Naive thymus-derived CD8-positive, alpha-beta T cell (primary cell): ENCODE measurements at regions not wholly inside any gene's neighbourhood (a gene's known extent, or its start where the extent isn't known, plus 50 kb on each side); places are given as distances from the start of the nearest gene placed in this dataset.
"Not testable (repeated sequence)": the region's sequence is repeated elsewhere in the genome, so short reads cannot be mapped to it uniquely, and the experiment has no call there.

Source experiments
- ATAC-seq, 2 donors: fragments of 150-1000 bp; cut with Tn5 transposase in 1 of 2; sonication (Bioruptor Pico), chemical (Tn5 transposase) in 1 of 2; 1 replicate in 1 of 2; 2 replicates in 1 of 2; pipeline ENCODE4 v1.10.0; 2021; ENCODE audit warnings: mild to moderate bottlenecking in 2 of 2, moderate library complexity in 2 of 2
- POLR2A ChIA-PET: fragments of 350-600 bp; sonication (Branson Sonifier 250); formaldehyde crosslinking; loops from one replicate; lab custom pipeline; 2021; ENCODE audit warnings: antibody characterized with exemption; lab: Charles Lee
- DNase-seq, 10 donors: peaks; one replicate each; pipeline versions ENCODE4 v3.0.0 to v3.0.0-alpha.2; 2020 to 2022
- H3K27ac Mint-ChIP-seq, 10 donors: one replicate each; pipeline ENCODE4 v1.8.0; 2020 to 2022; ENCODE audit warnings: mild to moderate bottlenecking in 10 of 10, mixed read lengths in 10 of 10, moderate library complexity in 4 of 10, inconsistent platforms in 1 of 10
- H3K27me3 Mint-ChIP-seq, 5 donors: one replicate each; pipeline ENCODE4 v1.8.0; 2021 to 2022; ENCODE audit warnings: mixed read lengths in 5 of 5
- H3K36me3 Mint-ChIP-seq, 3 donors: one replicate each; pipeline ENCODE4 v1.8.0; 2020 to 2022; ENCODE audit warnings: mixed read lengths in 3 of 3, mild to moderate bottlenecking in 2 of 3, inconsistent platforms in 1 of 3
- H3K4me1 Mint-ChIP-seq, 4 donors: one replicate each; pipeline ENCODE4 v1.8.0; 2021 to 2022; ENCODE audit warnings: mixed read lengths in 4 of 4
- H3K4me3 Mint-ChIP-seq, 10 donors: one replicate each; pipeline ENCODE4 v1.8.0; 2020 to 2022; ENCODE audit warnings: mild to moderate bottlenecking in 10 of 10, mixed read lengths in 10 of 10, moderate library complexity in 6 of 10, inconsistent platforms in 1 of 10
- H3K9me3 Mint-ChIP-seq, 9 donors: one replicate each; pipeline ENCODE4 v1.8.0; 2020 to 2022; ENCODE audit warnings: mixed read lengths in 9 of 9, mild to moderate bottlenecking in 3 of 9, inconsistent platforms in 1 of 9, moderate library complexity in 1 of 9

GRCh38 chr2:75894170-75894569 is 183.5 kb upstream of the GCFC2 start:
- Mint-ChIP-seq H3K36me3 (no peaks in the 10 kb centered on the region), H3K9me3 (peaks cover 0 to 4% (median 0%) of the 10 kb centered on the region in 9 donors), H3K4me3 (no peak overlapping the region), H3K27me3 (peaks cover 0 to 10% (median 1%) of the 10 kb centered on the region in 5 donors), H3K4me1 (no peaks in the 10 kb centered on the region), H3K27ac (no peak overlapping the region)
- POLR2A ChIA-PET: no interaction called here
- no peak for ATAC-seq
- no peak for DNase-seq

- no peak overlapping the region for H3K4me3 Mint-ChIP-seq
- no peak overlapping the region for H3K27ac Mint-ChIP-seq
- POLR2A ChIA-PET: no interaction called here
- H3K4me1 Mint-ChIP-seq: no peaks in the 10 kb centered on the region
- no peak for DNase-seq
- peaks cover 0 to 5% (median 0%) of the 10 kb centered on the region in 9 donors for H3K9me3 Mint-ChIP-seq
- no peaks in the 10 kb centered on the region for H3K36me3 Mint-ChIP-seq
- ATAC-seq: no peak
- peaks cover 0 to 17% (median 4%) of the 10 kb centered on the region in 5 donors for H3K27me3 Mint-ChIP-seq
Measured at GRCh38 chr2:75892490-75892889, 181.8 kb upstream of the GCFC2 start.

- DNase-seq (no peak), ATAC-seq (no peak)
- Mint-ChIP-seq H3K9me3 (peaks cover 1 to 15% (median 3%) of the 10 kb centered on the region in 9 donors), H3K27ac (no peak overlapping the region), H3K4me1 (no peaks in the 10 kb centered on the region), H3K27me3 (peaks cover 0 to 6% (median 4%) of the 10 kb centered on the region in 5 donors), H3K36me3 (peaks cover 0 to 4% (median 0%) of the 10 kb centered on the region in 3 donors), H3K4me3 (no peak overlapping the region)
- POLR2A ChIA-PET: no interaction called here
Measured at GRCh38 chr2:75882530-75882929, 171.8 kb upstream of the GCFC2 start.

- POLR2A ChIA-PET, H3K4me3 Mint-ChIP-seq, DNase-seq, H3K36me3 Mint-ChIP-seq, ATAC-seq, H3K4me1 Mint-ChIP-seq, H3K27ac Mint-ChIP-seq: not testable (repeated sequence)
- peaks cover 0 to 11% (median 2%) of the 10 kb centered on the region in 5 donors for H3K27me3 Mint-ChIP-seq
- peaks cover 0 to 25% (median 7%) of the 10 kb centered on the region in 9 donors for H3K9me3 Mint-ChIP-seq
Measured at GRCh38 chr2:75875606-75876005, 164.9 kb upstream of the GCFC2 start.

- POLR2A ChIA-PET, DNase-seq, ATAC-seq, H3K27ac Mint-ChIP-seq, H3K36me3 Mint-ChIP-seq, H3K4me3 Mint-ChIP-seq, H3K4me1 Mint-ChIP-seq: not testable (repeated sequence)
- H3K9me3 Mint-ChIP-seq: peaks cover 0 to 10% (median 0%) of the 10 kb centered on the region in 9 donors
- H3K27me3 Mint-ChIP-seq: peaks cover 0 to 11% (median 2%) of the 10 kb centered on the region in 5 donors
Measured at GRCh38 chr2:75871762-75872614, 161.3 kb upstream of the GCFC2 start.

- POLR2A ChIA-PET: no interaction called here
- H3K9me3 Mint-ChIP-seq: peaks cover 0 to 10% (median 0%) of the 10 kb centered on the region in 9 donors
- no peak overlapping the region for H3K4me3 Mint-ChIP-seq
- DNase-seq (no peak), ATAC-seq (no peak)
- H3K4me1 Mint-ChIP-seq: peaks cover 0 to 2% (median 0%) of the 10 kb centered on the region in 4 donors
- peaks cover 0 to 15% (median 2%) of the 10 kb centered on the region in 5 donors for H3K27me3 Mint-ChIP-seq
- H3K27ac Mint-ChIP-seq: no peak overlapping the region
- H3K36me3 Mint-ChIP-seq: no peaks in the 10 kb centered on the region
Measured at GRCh38 chr2:75870651-75871137, 160.0 kb upstream of the GCFC2 start.

GRCh38 chr2:75870133-75870532 is 159.4 kb upstream of the GCFC2 start:
- Mint-ChIP-seq H3K9me3 (peaks cover 0 to 10% (median 0%) of the 10 kb centered on the region in 9 donors), H3K27me3 (peaks cover 0 to 15% (median 2%) of the 10 kb centered on the region in 5 donors), H3K27ac (no peak overlapping the region), H3K4me3 (no peak overlapping the region), H3K4me1 (peaks cover 0 to 2% (median 0%) of the 10 kb centered on the region in 4 donors), H3K36me3 (no peaks in the 10 kb centered on the region)
- no peak for ATAC-seq
- DNase-seq: no peak
- POLR2A ChIA-PET: no interaction called here

- Mint-ChIP-seq H3K27me3 (peaks cover 0 to 11% (median 2%) of the 10 kb centered on the region in 5 donors), H3K27ac (no peak overlapping the region)
- POLR2A ChIA-PET: no interaction called here
Measured at GRCh38 chr2:75865702-75866101, 155.0 kb upstream of the GCFC2 start.

GRCh38 chr2:75865083-75865482 is 154.4 kb upstream of the GCFC2 start:
- no peak overlapping the region for H3K4me3 Mint-ChIP-seq
- POLR2A ChIA-PET: no interaction called here
- H3K9me3 Mint-ChIP-seq: peaks cover 0 to 3% (median 0%) of the 10 kb centered on the region in 9 donors
- peaks cover 0 to 11% (median 2%) of the 10 kb centered on the region in 5 donors for H3K27me3 Mint-ChIP-seq
- no peaks in the 10 kb centered on the region for H3K36me3 Mint-ChIP-seq
- H3K4me1 Mint-ChIP-seq: no peaks in the 10 kb centered on the region
- no peak overlapping the region for H3K27ac Mint-ChIP-seq
- no peak for DNase-seq
- ATAC-seq: no peak

More at GRCh38 chr2:75865702-75866101, 155.0 kb upstream of the GCFC2 start:
- ATAC-seq (no peak), DNase-seq (no peak)
- Mint-ChIP-seq H3K4me1 (peaks cover 0 to under 1% (median 0%) of the 10 kb centered on the region in 4 donors), H3K9me3 (peaks cover 0 to 3% (median 0%) of the 10 kb centered on the region in 9 donors), H3K4me3 (no peak overlapping the region), H3K36me3 (no peaks in the 10 kb centered on the region)

- Mint-ChIP-seq H3K27me3 (peaks cover 0 to 11% (median 2%) of the 10 kb centered on the region in 5 donors), H3K4me1 (no peaks in the 10 kb centered on the region), H3K4me3 (no peak overlapping the region), H3K9me3 (peaks cover 0 to 3% (median 0%) of the 10 kb centered on the region in 9 donors), H3K27ac (no peak overlapping the region), H3K36me3 (no peaks in the 10 kb centered on the region)
- DNase-seq (no peak), ATAC-seq (no peak)
- POLR2A ChIA-PET: no interaction called here
Measured at GRCh38 chr2:75862547-75862946, 151.8 kb upstream of the GCFC2 start.

GRCh38 chr2:75853436-75853835 is 142.7 kb upstream of the GCFC2 start:
- H3K27me3 Mint-ChIP-seq: peaks cover 0 to 16% (median 0%) of the 10 kb centered on the region in 5 donors
- POLR2A ChIA-PET: no interaction called here

GRCh38 chr2:75852639-75853038 is 141.9 kb upstream of the GCFC2 start:
- Mint-ChIP-seq H3K27ac (no peak overlapping the region), H3K27me3 (peaks cover 0 to 16% (median 0%) of the 10 kb centered on the region in 5 donors), H3K4me3 (no peak overlapping the region), H3K4me1 (no peaks in the 10 kb centered on the region), H3K9me3 (peaks cover 0 to 28% (median 19%) of the 10 kb centered on the region in 9 donors), H3K36me3 (peaks cover 0 to 4% (median 0%) of the 10 kb centered on the region in 3 donors)
- ATAC-seq: no peak
- DNase-seq: no peak
- POLR2A ChIA-PET: no interaction called here

More at GRCh38 chr2:75853436-75853835, 142.7 kb upstream of the GCFC2 start:
- Mint-ChIP-seq H3K27ac (no peak overlapping the region), H3K4me1 (no peaks in the 10 kb centered on the region), H3K9me3 (peaks cover 0 to 28% (median 19%) of the 10 kb centered on the region in 9 donors), H3K36me3 (peaks cover 0 to 4% (median 0%) of the 10 kb centered on the region in 3 donors), H3K4me3 (no peak overlapping the region)
- DNase-seq (no peak), ATAC-seq (no peak)

- Mint-ChIP-seq H3K4me1 (no peaks in the 10 kb centered on the region), H3K36me3 (no peaks in the 10 kb centered on the region), H3K9me3 (peaks cover 0 to 2% (median 0%) of the 10 kb centered on the region in 9 donors), H3K27ac (no peak overlapping the region), H3K4me3 (no peak overlapping the region), H3K27me3 (peaks cover 0 to 10% (median 1%) of the 10 kb centered on the region in 5 donors)
- ATAC-seq (no peak), DNase-seq (no peak)
- POLR2A ChIA-PET: no interaction called here
Measured at GRCh38 chr2:75846683-75847190, 136.0 kb upstream of the GCFC2 start.
